C1 segment of cervical spinal cord (tissue), 14 donors: ENCODE measurements at regions not wholly inside any gene's neighbourhood (a gene's known extent, or its start where the extent isn't known, plus 50 kb on each side); places are given as distances from the start of the nearest gene placed in this dataset.

Experiments
- DNase-seq, 14 donors: peaks; one replicate each; lab custom pipeline; 2025; lab: John Stamatoyannopoulos, UW

- no peak for DNase-seq
Measured at GRCh38 chr6:50102676-50103075, 52.9 kb upstream of the DEFB112 start.

- no peak for DNase-seq
Measured at GRCh38 chr6:50110587-50110986, 60.9 kb upstream of the DEFB112 start.

GRCh38 chr6:50112981-50113857, 63.5 kb upstream of the DEFB112 start:
- DNase-seq: no peak

- no peak for DNase-seq
Measured at GRCh38 chr6:50116390-50116789, 66.7 kb upstream of the DEFB112 start.

- no peak for DNase-seq
Measured at GRCh38 chr6:50116797-50117542, 67.2 kb upstream of the DEFB112 start.

- DNase-seq: no peak
Measured at GRCh38 chr6:50120300-50120699, 70.6 kb upstream of the DEFB112 start.

GRCh38 chr6:50123688-50124087, 74.0 kb upstream of the DEFB112 start:
- no peak for DNase-seq

GRCh38 chr6:50124572-50124971, 74.8 kb upstream of the DEFB112 start:
- no peak for DNase-seq

- DNase-seq: no peak
Measured at GRCh38 chr6:50128420-50129005, 78.8 kb upstream of the DEFB112 start.

GRCh38 chr6:50135968-50136367, 86.2 kb upstream of the DEFB112 start:
- no peak for DNase-seq

- DNase-seq: no peak
Measured at GRCh38 chr6:50141100-50141499, 91.4 kb upstream of the DEFB112 start.

GRCh38 chr6:50143011-50143719, 93.4 kb upstream of the DEFB112 start:
- no peak for DNase-seq

GRCh38 chr6:50145125-50145524, 95.4 kb upstream of the DEFB112 start:
- no peak for DNase-seq

- DNase-seq: no peak
Measured at GRCh38 chr6:50147371-50147770, 97.6 kb upstream of the DEFB112 start.

GRCh38 chr6:50180646-50181045, 130.9 kb upstream of the DEFB112 start:
- no peak for DNase-seq

GRCh38 chr6:50185006-50185405, 135.3 kb upstream of the DEFB112 start:
- no peak for DNase-seq

GRCh38 chr6:50187351-50187921, 137.7 kb upstream of the DEFB112 start:
- no peak for DNase-seq

GRCh38 chr6:50198245-50198644, 148.5 kb upstream of the DEFB112 start:
- DNase-seq: no peak

- no peak for DNase-seq
Measured at GRCh38 chr6:50202766-50203165, 153.0 kb upstream of the DEFB112 start.

GRCh38 chr6:50211582-50211981, 161.9 kb upstream of the DEFB112 start:
- no peak for DNase-seq

- DNase-seq: no peak
Measured at GRCh38 chr6:50213146-50213545, 163.4 kb upstream of the DEFB112 start.

- DNase-seq: no peak
Measured at GRCh38 chr6:50214937-50215336, 165.2 kb upstream of the DEFB112 start.
